ENCODE measurements at regions not wholly inside any gene's neighbourhood (a gene's known extent, or its start where the extent isn't known, plus 50 kb on each side); places are given as distances from the start of the nearest gene placed in this dataset.

DNA sequence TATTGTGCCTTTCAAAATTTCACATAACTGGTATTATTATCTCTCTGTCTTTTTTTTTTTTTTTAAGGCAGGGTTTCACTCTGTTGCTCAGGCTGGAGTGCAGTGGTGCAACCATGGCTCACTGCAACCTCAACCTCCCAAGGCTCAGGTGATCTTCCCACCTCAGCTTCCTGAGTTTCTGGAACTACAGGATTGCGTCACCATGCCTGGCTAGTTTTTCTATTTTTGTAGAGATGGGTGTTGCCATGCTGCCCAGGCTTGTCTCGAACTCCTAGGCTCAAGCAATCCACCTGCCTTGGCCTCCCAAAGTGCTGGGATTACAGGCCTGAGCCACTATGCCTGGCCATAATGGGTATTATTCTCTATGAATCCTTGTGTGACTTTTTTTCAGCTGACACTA, 402.3 kb upstream of the SMARCA2 start:
- no peak for DNase-seq (ENCODE audit: low read depth)
- H3K4me3 ChIP-seq (ENCODE audit: low read depth, low read length): no peak overlapping the region
- TF ChIP-seq POLR2A (IDR thresholded peaks at IDR 0.05; ENCODE audit: extremely low read depth, insufficient read length): no peak
- no peak for TF ChIP-seq MYC (IDR thresholded peaks at IDR 0.05; ENCODE audit: low read depth, low read length)
- TF ChIP-seq, protein P1, sequence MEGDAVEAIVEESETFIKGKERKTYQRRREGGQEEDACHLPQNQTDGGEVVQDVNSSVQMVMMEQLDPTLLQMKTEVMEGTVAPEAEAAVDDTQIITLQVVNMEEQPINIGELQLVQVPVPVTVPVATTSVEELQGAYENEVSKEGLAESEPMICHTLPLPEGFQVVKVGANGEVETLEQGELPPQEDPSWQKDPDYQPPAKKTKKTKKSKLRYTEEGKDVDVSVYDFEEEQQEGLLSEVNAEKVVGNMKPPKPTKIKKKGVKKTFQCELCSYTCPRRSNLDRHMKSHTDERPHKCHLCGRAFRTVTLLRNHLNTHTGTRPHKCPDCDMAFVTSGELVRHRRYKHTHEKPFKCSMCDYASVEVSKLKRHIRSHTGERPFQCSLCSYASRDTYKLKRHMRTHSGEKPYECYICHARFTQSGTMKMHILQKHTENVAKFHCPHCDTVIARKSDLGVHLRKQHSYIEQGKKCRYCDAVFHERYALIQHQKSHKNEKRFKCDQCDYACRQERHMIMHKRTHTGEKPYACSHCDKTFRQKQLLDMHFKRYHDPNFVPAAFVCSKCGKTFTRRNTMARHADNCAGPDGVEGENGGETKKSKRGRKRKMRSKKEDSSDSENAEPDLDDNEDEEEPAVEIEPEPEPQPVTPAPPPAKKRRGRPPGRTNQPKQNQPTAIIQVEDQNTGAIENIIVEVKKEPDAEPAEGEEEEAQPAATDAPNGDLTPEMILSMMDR (IDR thresholded peaks at IDR 0.05; ENCODE audit: low read depth, low read length): no peak
- no peak for TF ChIP-seq MAX (IDR thresholded peaks at IDR 0.05; ENCODE audit: low read depth, low read length)

DNA sequence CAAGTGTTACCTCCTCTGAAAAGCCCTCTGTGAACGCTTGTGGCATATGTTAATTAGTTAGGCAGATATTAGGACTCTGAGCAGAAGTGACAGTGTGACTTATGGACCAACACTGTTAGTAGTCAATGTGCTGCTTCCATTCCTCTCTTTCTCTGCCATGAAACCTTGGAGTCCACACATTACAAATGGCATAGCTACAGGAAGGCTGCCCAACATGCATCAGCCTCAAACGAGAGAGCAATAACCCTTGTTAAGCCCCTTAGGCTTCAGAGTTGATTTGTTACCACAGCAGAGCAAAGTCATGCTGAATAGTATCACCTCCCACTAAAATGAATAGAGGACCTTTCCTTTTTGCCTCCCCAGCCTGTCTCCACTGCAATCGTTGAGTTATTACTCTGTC, 397.7 kb upstream of the SMARCA2 start:
- no peak for DNase-seq (ENCODE audit: low read depth)
- TF ChIP-seq MYC (IDR thresholded peaks at IDR 0.05; ENCODE audit: low read depth, low read length) (no peak), POLR2A (IDR thresholded peaks at IDR 0.05; ENCODE audit: extremely low read depth, insufficient read length) (no peak), MAX (IDR thresholded peaks at IDR 0.05; ENCODE audit: low read depth, low read length) (no peak)
- TF ChIP-seq, protein P1 (IDR thresholded peaks at IDR 0.05; ENCODE audit: low read depth, low read length): no peak
- no peak overlapping the region for H3K4me3 ChIP-seq (ENCODE audit: low read depth, low read length)

DNA sequence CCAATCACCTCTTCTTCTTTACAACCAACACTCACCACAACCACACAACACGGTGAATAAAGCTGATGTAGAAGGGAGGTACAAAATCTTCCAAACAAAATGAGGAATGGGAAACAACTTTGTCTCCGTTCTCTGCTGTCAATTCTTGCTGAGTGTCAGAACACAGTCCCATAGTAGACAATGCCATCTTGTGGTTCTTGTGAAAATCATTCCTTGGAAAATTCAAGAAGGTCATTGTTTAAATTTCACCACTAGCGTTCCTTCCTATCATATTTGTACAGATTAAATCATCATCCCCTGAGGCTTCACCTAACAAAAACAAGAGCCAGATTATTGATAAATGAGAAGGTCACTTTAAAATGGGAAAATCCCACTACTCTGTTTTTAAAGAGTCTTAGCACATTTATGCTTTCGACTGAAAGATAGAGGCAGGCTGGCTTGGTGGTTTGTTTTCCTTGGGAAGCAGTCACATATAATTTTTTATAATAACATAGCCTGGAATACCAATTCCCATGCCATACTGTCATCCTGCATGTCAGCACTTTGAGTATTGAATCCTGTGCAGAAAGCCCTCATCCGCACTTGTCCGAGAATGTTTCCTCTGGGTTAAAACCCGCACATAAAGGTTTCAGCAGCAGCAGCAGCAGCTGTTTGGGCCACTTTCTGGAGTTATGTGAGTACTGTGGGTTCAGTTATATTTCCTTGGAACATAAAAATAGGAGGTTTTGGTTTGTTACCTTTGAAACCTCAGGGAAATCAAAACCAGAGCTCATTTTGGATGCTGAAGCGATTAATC, 395.0 kb upstream of the SMARCA2 start:
- H3K4me3 ChIP-seq (ENCODE audit: low read depth, low read length): no peak overlapping the region
- peak; percentile 48 for DNase-seq (ENCODE audit: low read depth)
- TF ChIP-seq MAX (IDR thresholded peaks at IDR 0.05; ENCODE audit: low read depth, low read length): no peak
- TF ChIP-seq, protein P1 (IDR thresholded peaks at IDR 0.05; ENCODE audit: low read depth, low read length): peak; percentile 19

DNA sequence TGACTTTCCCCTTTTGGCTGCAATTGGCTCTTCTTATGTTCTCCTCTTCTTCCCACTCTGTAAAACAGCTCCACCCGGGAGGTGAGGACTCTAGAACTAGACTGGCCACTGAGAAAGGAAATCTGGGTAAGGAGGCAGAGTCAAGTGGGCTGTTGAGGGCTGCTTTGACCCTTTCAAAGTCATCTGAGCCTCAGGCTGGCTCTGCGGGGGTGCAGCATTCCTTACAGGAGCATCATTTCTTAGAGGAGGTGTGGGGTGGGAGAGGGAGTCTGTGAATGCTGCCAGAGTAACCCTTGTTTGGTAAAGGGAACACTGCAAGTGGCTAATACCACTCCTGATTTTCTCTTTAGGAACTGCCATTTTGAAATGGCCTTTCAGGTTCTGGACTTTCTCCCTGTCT, 377.7 kb upstream of the SMARCA2 start:
- no peak overlapping the region for H3K4me3 ChIP-seq (ENCODE audit: low read depth, low read length)
- DNase-seq (ENCODE audit: low read depth): no peak
- TF ChIP-seq, protein P1 (IDR thresholded peaks at IDR 0.05; ENCODE audit: low read depth, low read length): no peak
- TF ChIP-seq MYC (IDR thresholded peaks at IDR 0.05; ENCODE audit: low read depth, low read length): no peak
- TF ChIP-seq POLR2A (IDR thresholded peaks at IDR 0.05; ENCODE audit: extremely low read depth, insufficient read length): no peak
- TF ChIP-seq MAX (IDR thresholded peaks at IDR 0.05; ENCODE audit: low read depth, low read length): no peak

GRCh38 chr9:1639166-1639565, 376.0 kb upstream of the SMARCA2 start:
- DNase-seq (ENCODE audit: low read depth): no peak
- TF ChIP-seq, protein P1 (IDR thresholded peaks at IDR 0.05; ENCODE audit: low read depth, low read length): no peak
- TF ChIP-seq MAX (IDR thresholded peaks at IDR 0.05; ENCODE audit: low read depth, low read length): no peak
- TF ChIP-seq POLR2A (IDR thresholded peaks at IDR 0.05; ENCODE audit: extremely low read depth, insufficient read length): no peak
- TF ChIP-seq MYC (IDR thresholded peaks at IDR 0.05; ENCODE audit: low read depth, low read length): no peak
- H3K4me3 ChIP-seq (ENCODE audit: low read depth, low read length): no peak overlapping the region

Data from NB4 (cell line).